BJ (cell line): ENCODE measurements at regions not wholly inside any gene's neighbourhood (a gene's known extent, or its start where the extent isn't known, plus 50 kb on each side); places are given as distances from the start of the nearest gene placed in this dataset.

Source experiments
- CTCF ChIA-PET: fragments of 350-600 bp; formaldehyde crosslinking; extraction: SDS; loops from one replicate; lab custom pipeline; 2021; ENCODE audit warnings: antibody characterized with exemption, inconsistent platforms; lab: Yijun Ruan, JAX
- POLR2A ChIA-PET: fragments of 300-600 bp; sonication (Branson Sonifier 250); formaldehyde crosslinking; extraction: SDS; loops from one replicate; lab custom pipeline; 2021; ENCODE audit warnings: antibody characterized with exemption; lab: Charles Lee
- DNase-seq: peaks from one replicate; pipeline ENCODE4 v3.0.0-alpha.2; 2011; ENCODE audit warnings: low read depth
- H3K27me3 ChIP-seq: 2 replicates; pipeline ENCODE4 v1.6.0; 2011; ENCODE audit warnings: low read length; ENCODE audit not compliant: control insufficient read depth, insufficient read depth
- H3K36me3 ChIP-seq: 2 replicates; pipeline ENCODE4 v1.5.1; 2011; ENCODE audit warnings: low read length; ENCODE audit not compliant: control insufficient read depth, insufficient read depth
- H3K4me3 ChIP-seq: 2 replicates; pipeline ENCODE4 v1.5.1; 2011; ENCODE audit warnings: low read depth, mild to moderate bottlenecking, control low read depth, low read length
- TF ChIP-seq, protein P1 (sequence below): IDR thresholded peaks from 2 replicates; pipeline ENCODE4 v1.5.1; 2011; ENCODE audit warnings: low read depth, mild to moderate bottlenecking, control low read depth, inconsistent platforms, low read length, moderate library complexity; ENCODE audit not compliant: insufficient read depth

DNA sequence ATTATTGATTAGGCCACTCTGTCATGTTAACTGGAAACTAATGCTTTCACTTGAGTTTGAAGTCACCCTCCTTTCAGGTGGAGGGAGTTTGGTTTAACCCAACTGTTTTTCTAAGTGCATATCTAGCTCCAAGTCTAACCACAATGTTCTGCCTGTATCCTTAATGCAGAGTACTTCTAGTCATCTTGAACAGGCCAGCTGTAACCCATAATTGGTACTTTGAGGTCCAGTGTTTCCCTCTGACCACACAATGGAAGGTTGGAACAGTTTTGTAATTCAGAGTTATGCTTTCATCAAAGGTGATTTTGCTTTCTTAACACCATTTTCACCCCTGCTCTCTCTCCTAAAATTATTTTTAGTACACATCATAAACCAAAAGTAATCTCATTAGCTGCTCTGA, 237.2 kb upstream of the DCN start:
- TF ChIP-seq, protein P1, sequence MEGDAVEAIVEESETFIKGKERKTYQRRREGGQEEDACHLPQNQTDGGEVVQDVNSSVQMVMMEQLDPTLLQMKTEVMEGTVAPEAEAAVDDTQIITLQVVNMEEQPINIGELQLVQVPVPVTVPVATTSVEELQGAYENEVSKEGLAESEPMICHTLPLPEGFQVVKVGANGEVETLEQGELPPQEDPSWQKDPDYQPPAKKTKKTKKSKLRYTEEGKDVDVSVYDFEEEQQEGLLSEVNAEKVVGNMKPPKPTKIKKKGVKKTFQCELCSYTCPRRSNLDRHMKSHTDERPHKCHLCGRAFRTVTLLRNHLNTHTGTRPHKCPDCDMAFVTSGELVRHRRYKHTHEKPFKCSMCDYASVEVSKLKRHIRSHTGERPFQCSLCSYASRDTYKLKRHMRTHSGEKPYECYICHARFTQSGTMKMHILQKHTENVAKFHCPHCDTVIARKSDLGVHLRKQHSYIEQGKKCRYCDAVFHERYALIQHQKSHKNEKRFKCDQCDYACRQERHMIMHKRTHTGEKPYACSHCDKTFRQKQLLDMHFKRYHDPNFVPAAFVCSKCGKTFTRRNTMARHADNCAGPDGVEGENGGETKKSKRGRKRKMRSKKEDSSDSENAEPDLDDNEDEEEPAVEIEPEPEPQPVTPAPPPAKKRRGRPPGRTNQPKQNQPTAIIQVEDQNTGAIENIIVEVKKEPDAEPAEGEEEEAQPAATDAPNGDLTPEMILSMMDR: no peak
- no peaks in the 10 kb centered on the region for H3K27me3 ChIP-seq
- no peak overlapping the region for H3K4me3 ChIP-seq
- no peaks in the 10 kb centered on the region for H3K36me3 ChIP-seq
- ChIA-PET CTCF (interaction anchor here (0.6 kb wide), 1 partner anchor 20 kb away, joined by 3 read pairs; no protein-coding TSS in a partner anchor), POLR2A (no interaction called here)
- no peak for DNase-seq

DNA sequence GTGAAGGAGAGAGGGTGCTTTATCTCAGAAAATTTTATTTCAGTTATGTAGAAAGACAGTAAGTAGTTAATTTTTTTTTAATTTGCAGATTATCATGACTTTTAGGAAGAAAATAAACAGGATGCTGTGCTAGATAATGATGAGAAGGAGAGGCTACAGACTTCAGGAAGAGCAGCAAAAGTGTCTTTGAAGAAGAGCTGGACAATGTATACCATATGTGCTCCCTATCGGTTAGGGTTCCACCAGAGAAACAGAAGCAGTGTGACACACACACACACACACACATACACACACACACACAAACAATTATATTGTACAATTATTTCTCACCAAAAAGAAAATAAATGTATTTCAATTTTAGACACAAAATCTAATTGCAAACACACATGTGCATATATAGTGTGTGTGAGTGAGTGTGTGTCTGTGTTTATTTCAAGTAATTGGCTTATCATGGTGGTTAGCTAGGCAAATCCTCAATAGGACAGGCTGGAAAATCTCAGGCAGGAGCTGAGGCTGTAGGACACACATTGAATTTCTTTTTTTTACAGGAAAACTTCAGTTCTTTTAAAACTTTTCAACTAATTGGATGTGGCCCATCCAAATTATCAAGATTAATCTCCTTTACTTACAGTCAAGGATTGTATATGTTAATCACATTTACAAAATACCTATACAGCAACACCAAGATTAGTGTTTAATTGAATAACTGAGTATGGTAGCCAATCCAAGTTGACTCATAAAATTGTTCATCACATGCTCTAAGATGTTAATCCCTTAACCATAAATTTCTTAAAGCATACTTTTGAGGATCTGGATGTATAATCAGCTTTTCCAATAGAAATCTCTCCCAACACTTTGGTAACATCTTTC, 235.8 kb upstream of the DCN start:
- TF ChIP-seq, protein P1: no peak
- Histone ChIP-seq H3K4me3 (no peak overlapping the region), H3K36me3 (no peaks in the 10 kb centered on the region), H3K27me3 (no peaks in the 10 kb centered on the region)
- no peak for DNase-seq
- ChIA-PET CTCF (no interaction called here), POLR2A (no interaction called here)

DNA sequence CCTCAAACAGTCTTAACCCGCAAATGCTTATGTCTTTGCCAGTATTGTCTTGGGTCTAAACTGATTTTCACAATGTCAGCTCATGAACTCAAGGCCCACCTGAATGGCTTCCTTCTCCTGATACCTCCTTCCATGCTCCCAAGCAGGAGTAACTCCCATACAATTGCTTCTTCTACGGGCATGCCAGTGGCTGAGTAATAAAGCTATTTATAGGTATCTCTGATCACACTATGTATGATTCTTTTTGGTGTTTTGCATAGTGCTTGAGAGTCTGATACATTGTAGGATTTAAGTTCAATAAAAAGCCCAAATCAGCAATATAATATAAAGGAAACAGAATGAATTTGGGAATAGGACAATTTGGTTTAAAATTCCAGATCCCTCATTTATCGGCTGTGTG, 235.0 kb upstream of the DCN start:
- ChIA-PET POLR2A (no interaction called here), CTCF (no interaction called here)
- TF ChIP-seq, protein P1: no peak
- H3K36me3 ChIP-seq: no peaks in the 10 kb centered on the region
- no peak for DNase-seq
- no peaks in the 10 kb centered on the region for H3K27me3 ChIP-seq
- no peak overlapping the region for H3K4me3 ChIP-seq

DNA sequence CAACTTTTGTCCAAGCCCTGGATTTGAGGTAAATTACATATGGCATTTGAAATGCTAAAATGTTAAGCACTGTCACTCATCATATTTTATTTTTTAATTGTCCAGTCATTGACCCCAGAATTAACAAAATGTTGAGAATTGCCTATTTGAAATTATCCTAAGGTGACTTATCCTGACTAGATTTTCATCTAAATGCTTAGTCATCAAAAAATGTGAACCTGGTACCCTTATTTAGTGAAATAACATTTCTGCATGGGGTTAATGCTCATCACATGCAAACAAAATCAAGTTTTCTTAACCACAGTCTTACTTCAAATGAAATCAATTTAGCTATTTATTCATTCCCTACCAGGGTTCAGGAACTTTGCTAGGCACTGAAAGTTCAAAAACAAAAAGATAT, 232.0 kb upstream of the DCN start:
- no peaks in the 10 kb centered on the region for H3K36me3 ChIP-seq
- DNase-seq: no peak
- no peaks in the 10 kb centered on the region for H3K27me3 ChIP-seq
- CTCF ChIA-PET: interaction anchor here (1.2 kb wide), 1 partner anchor 27 kb away, joined by 3 read pairs; no protein-coding TSS in a partner anchor
- TF ChIP-seq, protein P1: no peak
- no peak overlapping the region for H3K4me3 ChIP-seq
- POLR2A ChIA-PET: no interaction called here
